Natural killer cell (primary cell): ENCODE measurements at regions not wholly inside any gene's neighbourhood (a gene's known extent, or its start where the extent isn't known, plus 50 kb on each side); places are given as distances from the start of the nearest gene placed in this dataset.

Experiments used
- ATAC-seq, 3 donors: fragments of 150-1000 bp in 2 of 3; fragments of 200-7000 bp in 1 of 3; cut with Tn5 transposase; 1 replicate in 1 of 3; 2 replicates in 2 of 3; pipeline ENCODE4 v1.10.0; 2021; ENCODE audit warnings: mild to moderate bottlenecking in 2 of 3, moderate library complexity in 2 of 3
- DNase-seq, 2 donors: peaks; one replicate each; pipeline versions ENCODE4 v3.0.0 to v3.0.0-alpha.2; 2013 to 2021; ENCODE audit warnings: mixed read lengths in 1 of 2
- H3K27ac ChIP-seq: one replicate; pipeline ENCODE4 v1.5.1; 2013; ENCODE audit warnings: mild to moderate bottlenecking, low read length
- H3K27me3 ChIP-seq: one replicate; pipeline ENCODE4 v1.6.1; 2013; ENCODE audit warnings: low read length; ENCODE audit not compliant: control insufficient read depth, insufficient read depth
- H3K36me3 ChIP-seq: one replicate; pipeline ENCODE4 v1.6.1; 2013; ENCODE audit warnings: low read length; ENCODE audit not compliant: control insufficient read depth, insufficient read depth
- H3K4me1 ChIP-seq: one replicate; pipeline ENCODE4 v1.6.1; 2013; ENCODE audit warnings: low read length; ENCODE audit not compliant: control insufficient read depth, insufficient read depth
- H3K4me3 ChIP-seq: one replicate; pipeline ENCODE4 v1.5.1; 2013; ENCODE audit warnings: low read length
- H3K9me3 ChIP-seq: one replicate; pipeline ENCODE4 v1.6.1; 2013; ENCODE audit warnings: low read length; ENCODE audit not compliant: control insufficient read depth, insufficient read depth
- H3K27ac Mint-ChIP-seq, 2 donors: one replicate each; pipeline ENCODE4 v1.8.0; 2022; ENCODE audit warnings: mild to moderate bottlenecking in 2 of 2, mixed read lengths in 2 of 2, moderate library complexity in 1 of 2
- H3K27me3 Mint-ChIP-seq, 2 donors: one replicate each; pipeline ENCODE4 v1.8.0; 2022; ENCODE audit warnings: low read depth in 2 of 2, mixed read lengths in 2 of 2
- H3K36me3 Mint-ChIP-seq: one replicate; pipeline ENCODE4 v1.8.0; 2022; ENCODE audit warnings: mixed read lengths
- H3K4me1 Mint-ChIP-seq, 2 donors: one replicate each; pipeline ENCODE4 v1.8.0; 2022; ENCODE audit warnings: mixed read lengths in 2 of 2
- H3K4me3 Mint-ChIP-seq: one replicate; pipeline ENCODE4 v1.8.0; 2022; ENCODE audit warnings: mild to moderate bottlenecking, moderate library complexity, mixed read lengths
- H3K9me3 Mint-ChIP-seq, 2 donors: one replicate each; pipeline ENCODE4 v1.8.0; 2022; ENCODE audit warnings: mixed read lengths in 2 of 2
- CTCF ChIP-seq: fragments of 200-600 bp; IDR thresholded peaks from one replicate; pipeline ENCODE4 v1.8.0; 2022; ENCODE audit warnings: antibody characterized with exemption
- WGBS: methylation state at CpG from one replicate; pipeline ENCODE4 v1.1.7; 2013; ENCODE audit warnings: missing lambda C conversion rate; ENCODE audit not compliant: insufficient coverage; 5-methylcytosine and 5-hydroxymethylcytosine counted together
- intact Hi-C: fragments of 100-400 bp; cut with micrococcal nuclease; formaldehyde crosslinking; loops from one replicate; pipeline ENCODE4 v1.14.2; 2022

GRCh38 chr12:124129132-124129531 is 156.1 kb downstream of the ZNF664 start:
- WGBS = 88% methylated on average over 8 of the region's 9 CpGs
- Histone ChIP-seq H3K27ac (no peak overlapping the region), H3K36me3 (no peaks in the 10 kb centered on the region), H3K9me3 (no peaks in the 10 kb centered on the region), H3K4me3 (no peak overlapping the region), H3K27me3 (no peaks in the 10 kb centered on the region), H3K4me1 (no peaks in the 10 kb centered on the region)
- intact Hi-C loops = no loop called here
- H3K27ac Mint-ChIP-seq = no peak overlapping the region
- no peaks in the 10 kb centered on the region for H3K9me3 Mint-ChIP-seq
- H3K36me3 Mint-ChIP-seq = no peaks in the 10 kb centered on the region
- ATAC-seq (no peak), DNase-seq (no peak)
- no peaks in the 10 kb centered on the region for H3K4me1 Mint-ChIP-seq
- no peak overlapping the region for H3K4me3 Mint-ChIP-seq
- TF ChIP-seq CTCF = no peak
- H3K27me3 Mint-ChIP-seq = peaks cover 0 to 2% of the 10 kb centered on the region in 2 donors

GRCh38 chr12:124130691-124131591 is 157.9 kb downstream of the ZNF664 start:
- Mint-ChIP-seq H3K4me3 (no peak overlapping the region), H3K9me3 (no peaks in the 10 kb centered on the region), H3K4me1 (no peaks in the 10 kb centered on the region), H3K36me3 (no peaks in the 10 kb centered on the region), H3K27ac (no peak overlapping the region), H3K27me3 (peaks cover 0 to 2% of the 10 kb centered on the region in 2 donors)
- no peaks in the 10 kb centered on the region for H3K27me3 ChIP-seq
- DNase-seq = no peak
- H3K4me1 ChIP-seq = no peaks in the 10 kb centered on the region
- ATAC-seq = no peak
- H3K36me3 ChIP-seq = no peaks in the 10 kb centered on the region
- H3K9me3 ChIP-seq = no peaks in the 10 kb centered on the region
- no peak overlapping the region for H3K27ac ChIP-seq
- intact Hi-C loops = no loop called here
- TF ChIP-seq CTCF = no peak
- 83% methylated on average over 9 of the region's 9 CpGs for WGBS
- H3K4me3 ChIP-seq = no peak overlapping the region

GRCh38 chr12:124131659-124132058 is 158.6 kb downstream of the ZNF664 start:
- WGBS = 94% methylated on average over 5 of the region's 5 CpGs
- Mint-ChIP-seq H3K27ac (no peak overlapping the region), H3K36me3 (no peaks in the 10 kb centered on the region), H3K4me1 (no peaks in the 10 kb centered on the region), H3K9me3 (no peaks in the 10 kb centered on the region), H3K4me3 (no peak overlapping the region), H3K27me3 (peaks cover 0 to 3% of the 10 kb centered on the region in 2 donors)
- TF ChIP-seq CTCF = no peak
- DNase-seq (no peak), ATAC-seq (no peak)
- no peaks in the 10 kb centered on the region for H3K4me1 ChIP-seq
- intact Hi-C loops = no loop called here
- no peak overlapping the region for H3K4me3 ChIP-seq
- no peaks in the 10 kb centered on the region for H3K9me3 ChIP-seq
- H3K27me3 ChIP-seq = no peaks in the 10 kb centered on the region
- H3K36me3 ChIP-seq = no peaks in the 10 kb centered on the region
- no peak overlapping the region for H3K27ac ChIP-seq

DNA sequence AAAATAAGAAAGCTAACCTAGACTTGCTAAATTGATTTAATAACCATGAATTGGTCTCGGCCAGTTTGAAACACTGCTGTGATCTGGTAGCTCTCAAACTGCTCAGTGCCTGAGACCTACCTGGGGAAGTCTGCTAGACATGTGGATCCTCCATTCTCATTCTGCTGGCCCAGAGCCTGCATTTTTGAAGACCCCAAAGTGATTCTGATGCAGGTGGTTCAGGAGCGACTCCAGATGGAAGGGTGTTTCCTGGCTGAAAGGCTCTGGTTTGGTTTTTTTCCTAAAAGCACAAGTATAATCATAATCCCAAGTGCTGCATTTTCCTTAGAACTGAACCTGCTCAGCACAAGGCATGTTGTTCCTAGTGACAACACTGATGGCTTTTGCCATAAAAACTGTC is 159.5 kb downstream of the ZNF664 start:
- TF ChIP-seq CTCF = no peak
- intact Hi-C loops = no loop called here
- ATAC-seq (no peak), DNase-seq (no peak)
- Mint-ChIP-seq H3K27ac (no peak overlapping the region), H3K9me3 (no peaks in the 10 kb centered on the region), H3K4me3 (no peak overlapping the region), H3K36me3 (no peaks in the 10 kb centered on the region), H3K27me3 (peaks cover 0 to 5% of the 10 kb centered on the region in 2 donors), H3K4me1 (no peaks in the 10 kb centered on the region)
- Histone ChIP-seq H3K4me3 (no peak overlapping the region), H3K27ac (no peak overlapping the region), H3K9me3 (no peaks in the 10 kb centered on the region), H3K27me3 (no peaks in the 10 kb centered on the region), H3K36me3 (no peaks in the 10 kb centered on the region), H3K4me1 (no peaks in the 10 kb centered on the region)
- 92% methylated on average over 2 of the region's 2 CpGs for WGBS
